ENCODE measurements at regions not wholly inside any gene's neighbourhood (a gene's known extent, or its start where the extent isn't known, plus 50 kb on each side); places are given as distances from the start of the nearest gene placed in this dataset.

DNA sequence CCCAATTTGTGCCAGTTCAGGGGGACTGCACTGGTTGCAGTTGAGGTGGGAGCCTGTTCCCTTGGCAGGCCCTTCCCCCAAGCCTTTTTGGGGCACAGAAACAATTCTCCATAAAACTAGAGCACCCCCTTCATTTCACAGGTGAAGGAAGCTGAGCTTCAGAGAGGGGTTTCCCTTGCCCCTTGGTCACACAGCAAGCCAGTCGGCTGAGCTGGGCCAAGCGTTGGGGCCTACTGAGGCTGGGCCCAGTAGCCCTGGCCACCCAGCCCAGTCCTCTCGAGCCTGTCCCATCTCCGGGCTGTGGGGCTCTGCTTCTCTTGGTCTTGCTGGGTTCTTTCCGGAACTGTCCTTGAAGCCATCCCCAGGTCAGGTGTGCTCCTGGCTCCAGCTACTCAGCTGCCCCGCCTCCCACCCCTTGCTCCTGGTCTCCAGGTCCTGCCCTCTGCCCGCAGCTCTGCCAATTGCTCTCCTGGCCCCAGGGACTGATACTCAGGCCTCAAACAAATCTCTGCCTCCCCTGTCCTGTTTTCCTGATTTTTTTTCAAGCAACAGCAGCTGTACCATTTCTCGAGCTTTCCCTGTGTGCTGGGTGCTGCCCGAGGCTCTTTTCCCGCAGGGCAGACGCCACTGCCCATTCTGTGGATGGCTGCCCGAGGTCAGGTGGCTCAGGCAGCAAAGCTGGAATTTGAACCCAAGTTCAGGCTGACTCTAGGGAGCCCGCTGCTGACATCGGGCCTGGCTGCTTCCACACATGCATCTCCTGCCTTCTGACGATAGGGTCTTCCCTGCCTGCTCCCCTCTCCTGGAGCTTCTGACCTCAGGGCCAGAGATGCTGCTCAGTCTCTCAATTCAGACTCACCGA is 87.4 kb upstream of the NKD1 start:
- Mint-ChIP-seq H3K4me1 (peaks cover 2% of the 10 kb centered on the region), H3K27me3 (ENCODE audit: low read depth in 3 of 3) (peaks cover 3 to 21% (median 16%) of the 10 kb centered on the region in 3 donors), H3K4me3 (no peak overlapping the region), H3K9me3 (peaks cover 0 to 3% (median 0%) of the 10 kb centered on the region in 7 donors), H3K27ac (no peak overlapping the region), H3K36me3 (no peaks in the 10 kb centered on the region)
- Histone ChIP-seq H4K20me1 (ENCODE audit: insufficient read depth, low read length) (no peaks in the 10 kb centered on the region), H3K4me1 (ENCODE audit: control insufficient read depth in 1 of 2, insufficient read depth in 2 of 2, low read length in 2 of 2) (no peaks in the 10 kb centered on the region), H3K27me3 (ENCODE audit: control insufficient read depth in 2 of 2, insufficient read depth in 2 of 2, low read length in 2 of 2) (peaks cover 0 to under 1% of the 10 kb centered on the region in 2 donors), H3K9me3 (replicated peaks in 1 of 2; ENCODE audit: control insufficient read depth in 1 of 2, insufficient read depth in 1 of 2, low read length in 2 of 2) (no peaks in the 10 kb centered on the region), H3K4me3 (replicated peaks in 1 of 3; ENCODE audit: low read depth in 2 of 3, low read length in 3 of 3) (no peak overlapping the region), H3K9ac (ENCODE audit: insufficient read depth, low read length, poor library complexity, severe bottlenecking) (no peak overlapping the region), H3K4me2 (replicated peaks; ENCODE audit: extremely low read depth, low read length, poor library complexity, severe bottlenecking) (no peak overlapping the region), H3K36me3 (replicated peaks in 1 of 2; ENCODE audit: control insufficient read depth in 1 of 2, insufficient read depth in 2 of 2, low read length in 2 of 2) (no peaks in the 10 kb centered on the region), H2AFZ (ENCODE audit: insufficient read depth, low read depth, low read length, poor library complexity, severe bottlenecking) (no peak overlapping the region), H3K79me2 (ENCODE audit: insufficient read depth, low read length) (no peaks in the 10 kb centered on the region), H3K27ac (ENCODE audit: low read depth in 1 of 2, low read length in 2 of 2) (no peak overlapping the region)
- WGBS (ENCODE audit: insufficient coverage): 95% methylated on average over 15 of the region's 16 CpGs
- intact Hi-C loops (cut with micrococcal nuclease): no loop called here
- no peak for DNase-seq
- TF ChIP-seq, protein P1, sequence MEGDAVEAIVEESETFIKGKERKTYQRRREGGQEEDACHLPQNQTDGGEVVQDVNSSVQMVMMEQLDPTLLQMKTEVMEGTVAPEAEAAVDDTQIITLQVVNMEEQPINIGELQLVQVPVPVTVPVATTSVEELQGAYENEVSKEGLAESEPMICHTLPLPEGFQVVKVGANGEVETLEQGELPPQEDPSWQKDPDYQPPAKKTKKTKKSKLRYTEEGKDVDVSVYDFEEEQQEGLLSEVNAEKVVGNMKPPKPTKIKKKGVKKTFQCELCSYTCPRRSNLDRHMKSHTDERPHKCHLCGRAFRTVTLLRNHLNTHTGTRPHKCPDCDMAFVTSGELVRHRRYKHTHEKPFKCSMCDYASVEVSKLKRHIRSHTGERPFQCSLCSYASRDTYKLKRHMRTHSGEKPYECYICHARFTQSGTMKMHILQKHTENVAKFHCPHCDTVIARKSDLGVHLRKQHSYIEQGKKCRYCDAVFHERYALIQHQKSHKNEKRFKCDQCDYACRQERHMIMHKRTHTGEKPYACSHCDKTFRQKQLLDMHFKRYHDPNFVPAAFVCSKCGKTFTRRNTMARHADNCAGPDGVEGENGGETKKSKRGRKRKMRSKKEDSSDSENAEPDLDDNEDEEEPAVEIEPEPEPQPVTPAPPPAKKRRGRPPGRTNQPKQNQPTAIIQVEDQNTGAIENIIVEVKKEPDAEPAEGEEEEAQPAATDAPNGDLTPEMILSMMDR (IDR thresholded peaks at IDR 0.05): no peak

DNA sequence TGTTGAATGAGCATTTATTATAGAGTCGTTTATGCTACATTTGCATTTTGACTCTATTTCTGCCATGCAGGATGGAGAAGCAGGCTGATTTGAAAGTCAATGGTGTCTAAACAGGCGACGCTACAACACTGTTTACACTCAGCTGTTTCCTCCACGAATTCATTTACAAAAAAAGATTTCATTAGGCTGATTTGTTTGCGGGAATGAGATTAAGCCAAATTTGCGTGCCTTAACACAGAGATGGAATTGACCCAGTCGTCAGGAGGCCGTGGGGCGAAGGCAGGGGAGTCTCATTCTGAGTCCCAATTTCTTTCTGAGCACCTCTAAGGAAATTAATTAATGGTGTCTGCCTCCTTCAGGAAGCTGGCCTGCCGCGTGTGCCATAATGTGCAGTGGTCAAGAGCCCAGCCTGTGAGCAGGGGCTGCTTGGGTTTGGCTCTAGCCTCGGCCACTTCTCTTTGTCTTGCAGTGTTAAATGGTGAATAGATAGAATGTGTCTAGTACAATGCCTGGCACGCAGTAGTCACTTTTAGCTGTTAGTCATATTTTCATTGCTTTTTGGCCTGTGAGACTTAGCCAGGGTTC is 88.6 kb upstream of the NKD1 start:
- Histone ChIP-seq H2AFZ (ENCODE audit: insufficient read depth, low read depth, low read length, poor library complexity, severe bottlenecking) (no peak overlapping the region), H3K9ac (ENCODE audit: insufficient read depth, low read length, poor library complexity, severe bottlenecking) (no peak overlapping the region), H3K9me3 (replicated peaks in 1 of 2; ENCODE audit: control insufficient read depth in 1 of 2, insufficient read depth in 1 of 2, low read length in 2 of 2) (no peaks in the 10 kb centered on the region), H3K4me2 (replicated peaks; ENCODE audit: extremely low read depth, low read length, poor library complexity, severe bottlenecking) (no peak overlapping the region), H3K4me3 (replicated peaks in 1 of 3; ENCODE audit: low read depth in 2 of 3, low read length in 3 of 3) (no peak overlapping the region), H3K79me2 (ENCODE audit: insufficient read depth, low read length) (no peaks in the 10 kb centered on the region), H3K27me3 (ENCODE audit: control insufficient read depth in 2 of 2, insufficient read depth in 2 of 2, low read length in 2 of 2) (no peaks in the 10 kb centered on the region), H3K36me3 (replicated peaks in 1 of 2; ENCODE audit: control insufficient read depth in 1 of 2, insufficient read depth in 2 of 2, low read length in 2 of 2) (no peaks in the 10 kb centered on the region), H3K27ac (ENCODE audit: low read depth in 1 of 2, low read length in 2 of 2) (no peak overlapping the region), H4K20me1 (ENCODE audit: insufficient read depth, low read length) (no peaks in the 10 kb centered on the region), H3K4me1 (ENCODE audit: control insufficient read depth in 1 of 2, insufficient read depth in 2 of 2, low read length in 2 of 2) (no peaks in the 10 kb centered on the region)
- intact Hi-C loops (cut with micrococcal nuclease): no loop called here
- no peak overlapping the region for H3K4me3 Mint-ChIP-seq
- 91% methylated on average over 8 of the region's 13 CpGs for WGBS (ENCODE audit: insufficient coverage)
- peaks cover 2% of the 10 kb centered on the region for H3K4me1 Mint-ChIP-seq
- H3K36me3 Mint-ChIP-seq: no peaks in the 10 kb centered on the region
- H3K27ac Mint-ChIP-seq: no peak overlapping the region
- H3K27me3 Mint-ChIP-seq (ENCODE audit: low read depth in 3 of 3): peaks cover 3 to 16% (median 14%) of the 10 kb centered on the region in 3 donors
- TF ChIP-seq, protein P1 (IDR thresholded peaks at IDR 0.05): no peak
- H3K9me3 Mint-ChIP-seq: peaks cover 0 to 3% (median 0%) of the 10 kb centered on the region in 7 donors
- no peak for DNase-seq

All from CD14-positive monocyte (primary cell).